BE2C (cell line): ENCODE measurements at regions not wholly inside any gene's neighbourhood (a gene's known extent, or its start where the extent isn't known, plus 50 kb on each side); places are given as distances from the start of the nearest gene placed in this dataset.

ENCODE experiments used
- DNase-seq: peaks from one replicate; pipeline ENCODE4 v3.0.0-alpha.2; 2020
- H3K27me3 ChIP-seq: fragments of 250-450 bp; sonication (Bioruptor Pico); 2 replicates; pipeline ENCODE4 v1.5.1; 2020; ENCODE audit warnings: mild to moderate bottlenecking
- H3K36me3 ChIP-seq: fragments of 250-450 bp; sonication (Bioruptor Pico); 2 replicates; pipeline ENCODE4 v1.5.1; 2020; ENCODE audit warnings: mild to moderate bottlenecking
- H3K4me1 ChIP-seq: fragments of 250-450 bp; sonication (Bioruptor Pico); 2 replicates; pipeline ENCODE4 v1.5.1; 2020
- H3K4me3 ChIP-seq: 2 replicates; pipeline ENCODE4 v1.5.1; 2011; ENCODE audit warnings: low read depth, low read length
- H3K9me3 ChIP-seq: fragments of 250-450 bp; sonication (Bioruptor Pico); 2 replicates; pipeline ENCODE4 v1.5.1; 2020
- TF ChIP-seq, protein P1 (sequence below): IDR thresholded peaks from 2 replicates; pipeline ENCODE4 v1.5.1; 2012; ENCODE audit warnings: mild to moderate bottlenecking, low read depth, low read length

DNA sequence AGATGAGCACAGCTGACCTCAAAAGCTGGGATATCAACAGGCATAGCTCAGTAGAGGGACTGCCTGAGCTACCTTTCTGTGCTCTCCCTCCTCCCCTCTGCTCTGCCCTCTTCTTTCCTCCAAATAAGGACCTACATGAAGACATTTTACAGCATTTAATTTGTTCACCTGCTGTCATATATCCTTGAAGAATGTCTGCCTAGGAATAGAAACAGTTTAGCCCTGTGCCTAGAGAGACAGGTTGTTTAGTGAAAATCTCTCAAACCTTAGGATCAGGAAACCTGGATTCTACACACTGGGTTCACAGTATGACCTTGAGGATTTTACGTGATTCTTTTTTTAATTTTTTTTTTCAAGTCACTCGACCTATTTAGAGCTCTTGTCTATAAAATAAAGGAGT, 213.0 kb upstream of the SETBP1 start:
- Histone ChIP-seq H3K4me3 (no peak overlapping the region), H3K4me1 (no peaks in the 10 kb centered on the region), H3K27me3 (no peaks in the 10 kb centered on the region), H3K36me3 (no peaks in the 10 kb centered on the region), H3K9me3 (no peaks in the 10 kb centered on the region)
- TF ChIP-seq, protein P1, sequence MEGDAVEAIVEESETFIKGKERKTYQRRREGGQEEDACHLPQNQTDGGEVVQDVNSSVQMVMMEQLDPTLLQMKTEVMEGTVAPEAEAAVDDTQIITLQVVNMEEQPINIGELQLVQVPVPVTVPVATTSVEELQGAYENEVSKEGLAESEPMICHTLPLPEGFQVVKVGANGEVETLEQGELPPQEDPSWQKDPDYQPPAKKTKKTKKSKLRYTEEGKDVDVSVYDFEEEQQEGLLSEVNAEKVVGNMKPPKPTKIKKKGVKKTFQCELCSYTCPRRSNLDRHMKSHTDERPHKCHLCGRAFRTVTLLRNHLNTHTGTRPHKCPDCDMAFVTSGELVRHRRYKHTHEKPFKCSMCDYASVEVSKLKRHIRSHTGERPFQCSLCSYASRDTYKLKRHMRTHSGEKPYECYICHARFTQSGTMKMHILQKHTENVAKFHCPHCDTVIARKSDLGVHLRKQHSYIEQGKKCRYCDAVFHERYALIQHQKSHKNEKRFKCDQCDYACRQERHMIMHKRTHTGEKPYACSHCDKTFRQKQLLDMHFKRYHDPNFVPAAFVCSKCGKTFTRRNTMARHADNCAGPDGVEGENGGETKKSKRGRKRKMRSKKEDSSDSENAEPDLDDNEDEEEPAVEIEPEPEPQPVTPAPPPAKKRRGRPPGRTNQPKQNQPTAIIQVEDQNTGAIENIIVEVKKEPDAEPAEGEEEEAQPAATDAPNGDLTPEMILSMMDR = no peak
- no peak for DNase-seq

DNA sequence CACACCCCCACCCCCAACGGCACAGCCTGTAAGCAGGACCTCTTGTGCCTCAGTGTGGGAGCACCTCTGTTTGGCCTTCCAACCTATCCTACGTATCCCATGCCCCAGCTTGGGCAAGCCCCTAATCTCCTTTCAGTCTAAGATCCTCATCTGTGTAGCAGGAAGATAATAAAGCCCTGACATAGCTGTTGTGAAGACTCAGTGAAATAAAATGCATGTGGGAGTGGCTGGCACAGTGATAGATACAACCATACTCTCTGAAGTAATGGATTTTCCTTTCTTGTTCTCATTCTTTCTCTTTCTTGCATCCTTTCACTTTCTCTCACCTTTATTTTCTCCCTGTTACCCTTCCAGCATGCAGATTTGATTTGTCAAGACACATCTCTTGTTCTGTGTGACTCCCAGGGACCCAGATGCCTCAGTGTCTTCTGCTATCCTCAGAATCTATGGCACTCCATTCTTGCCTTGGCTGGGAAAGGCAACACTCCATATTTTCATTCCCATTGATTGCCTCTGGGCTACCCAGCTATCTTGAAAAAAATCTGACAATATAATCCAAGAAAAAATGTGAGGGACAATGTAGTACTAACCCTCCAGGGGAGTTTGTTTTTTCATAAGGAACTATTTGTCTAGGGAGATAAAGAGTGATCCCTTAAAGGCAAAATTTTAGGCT, 207.2 kb upstream of the SETBP1 start:
- DNase-seq = no peak
- Histone ChIP-seq H3K4me3 (no peak overlapping the region), H3K9me3 (no peaks in the 10 kb centered on the region), H3K27me3 (no peaks in the 10 kb centered on the region), H3K36me3 (no peaks in the 10 kb centered on the region), H3K4me1 (no peaks in the 10 kb centered on the region)
- TF ChIP-seq, protein P1 = no peak

DNA sequence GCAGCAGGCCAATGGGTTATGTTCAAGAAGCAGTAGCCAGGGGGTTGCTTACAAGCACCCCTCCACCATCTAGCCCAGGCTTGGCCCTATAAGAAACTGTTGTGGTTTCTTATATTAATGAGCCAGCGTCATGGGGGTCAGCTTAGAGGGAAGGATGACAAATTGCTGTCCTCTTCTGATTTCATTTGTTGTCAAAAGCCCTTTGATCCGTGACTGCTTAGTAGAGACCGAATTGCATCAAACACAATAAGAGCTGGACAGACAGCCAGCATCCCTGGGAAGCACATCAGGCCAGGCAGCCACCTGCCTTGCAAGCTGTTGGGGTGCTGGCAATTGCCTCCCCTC, 206.6 kb upstream of the SETBP1 start:
- no peak for DNase-seq
- TF ChIP-seq, protein P1 = no peak
- H3K36me3 ChIP-seq = no peaks in the 10 kb centered on the region

DNA sequence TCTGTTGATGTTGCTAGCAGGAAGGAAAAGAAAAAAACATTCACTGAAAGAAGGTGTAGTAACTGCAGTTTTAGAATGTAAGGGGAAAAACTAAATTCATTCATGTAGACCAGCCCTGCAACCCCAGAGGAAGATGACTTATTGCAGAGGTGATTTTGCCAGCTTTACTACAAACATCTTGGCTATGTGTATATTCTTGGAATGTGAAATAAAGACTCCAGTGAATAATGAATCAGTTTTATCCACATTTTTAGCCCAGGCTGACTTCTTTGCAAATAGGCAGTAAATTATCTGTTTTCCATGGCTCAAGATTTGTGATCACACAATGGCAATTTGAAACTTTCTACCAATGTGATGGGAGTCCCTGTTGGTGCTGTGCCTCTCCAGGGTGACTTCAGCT, 206.1 kb upstream of the SETBP1 start:
- Histone ChIP-seq H3K27me3 (no peaks in the 10 kb centered on the region), H3K4me1 (no peaks in the 10 kb centered on the region), H3K9me3 (no peaks in the 10 kb centered on the region), H3K4me3 (no peak overlapping the region), H3K36me3 (no peaks in the 10 kb centered on the region)
- DNase-seq = no peak
- TF ChIP-seq, protein P1 = no peak

More for the DNA sequence above, 206.6 kb upstream of the SETBP1 start:
- Histone ChIP-seq H3K4me1 (no peaks in the 10 kb centered on the region), H3K27me3 (no peaks in the 10 kb centered on the region), H3K4me3 (no peak overlapping the region), H3K9me3 (no peaks in the 10 kb centered on the region)

DNA sequence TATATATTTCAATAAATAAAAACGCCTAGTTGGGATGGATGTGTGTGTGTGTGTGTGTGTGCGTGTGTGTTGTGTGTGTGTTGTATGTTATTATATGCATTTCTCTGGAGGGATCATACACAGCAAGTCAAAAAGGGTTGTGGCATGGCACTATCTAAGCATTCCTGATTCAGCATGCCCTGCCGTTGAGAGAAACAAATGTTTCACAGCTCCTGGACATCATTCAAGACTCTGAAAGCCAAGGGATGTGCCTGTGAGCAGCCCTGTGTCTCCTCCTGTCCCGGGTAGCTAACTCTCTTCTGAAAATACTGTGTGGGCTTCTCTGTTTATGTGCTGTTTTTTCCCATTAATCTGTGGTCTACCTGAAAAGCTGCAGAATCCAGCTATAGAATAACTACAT, 197.9 kb upstream of the SETBP1 start:
- no peaks in the 10 kb centered on the region for H3K9me3 ChIP-seq
- DNase-seq = no peak
- no peaks in the 10 kb centered on the region for H3K36me3 ChIP-seq
- no peaks in the 10 kb centered on the region for H3K27me3 ChIP-seq
- H3K4me3 ChIP-seq = no peak overlapping the region
- TF ChIP-seq, protein P1 = no peak
- H3K4me1 ChIP-seq = no peaks in the 10 kb centered on the region

DNA sequence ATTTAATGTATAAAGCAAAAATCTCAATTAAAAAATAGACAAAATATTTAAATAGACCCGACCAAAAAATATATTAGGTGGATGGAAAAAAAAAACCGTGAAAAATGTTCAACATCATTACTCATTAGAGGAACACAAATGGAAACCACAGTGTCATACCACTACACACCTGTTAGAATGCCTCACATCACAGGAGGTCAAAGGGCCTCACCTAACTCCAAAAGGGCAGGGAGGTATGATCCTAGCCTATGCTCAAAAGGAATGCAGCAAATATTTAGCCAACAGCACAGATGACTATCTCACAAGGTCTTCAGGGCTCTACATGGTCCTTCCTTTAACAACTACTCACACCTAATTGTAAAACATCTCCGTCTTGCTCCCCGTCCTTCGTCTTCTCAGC, 185.5 kb upstream of the SETBP1 start:
- H3K36me3 ChIP-seq = no peaks in the 10 kb centered on the region
- TF ChIP-seq, protein P1 = no peak
- no peak for DNase-seq
- H3K9me3 ChIP-seq = no peaks in the 10 kb centered on the region
- H3K4me1 ChIP-seq = no peaks in the 10 kb centered on the region
- no peaks in the 10 kb centered on the region for H3K27me3 ChIP-seq
- no peak overlapping the region for H3K4me3 ChIP-seq
